Liver (tissue), 7 donors: ENCODE measurements at regions not wholly inside any gene's neighbourhood (a gene's known extent, or its start where the extent isn't known, plus 50 kb on each side); places are given as distances from the start of the nearest gene placed in this dataset.

Experiments used
- DNase-seq: peaks from one replicate; pipeline ENCODE4 v3.0.0-alpha.2; 2017; ENCODE audit warnings: low spot score
- H3K27ac ChIP-seq, 2 donors: one replicate each; pipeline ENCODE4 v1.7.0; 2013; ENCODE audit warnings: inconsistent platforms in 2 of 2, low read length in 2 of 2, control low read depth in 1 of 2, low read depth in 1 of 2, mild to moderate bottlenecking in 1 of 2
- H3K27me3 ChIP-seq, 4 donors: one replicate each; pipeline versions ENCODE4 v1.6.1 to v1.7.0; 2013; ENCODE audit warnings: low read length in 3 of 4, inconsistent platforms in 1 of 4, mild to moderate bottlenecking in 1 of 4, moderate library complexity in 1 of 4; ENCODE audit not compliant: control insufficient read depth in 4 of 4, insufficient read depth in 4 of 4
- H3K36me3 ChIP-seq, 4 donors: one replicate each; pipeline versions ENCODE4 v1.6.1 to v1.7.0; 2013; ENCODE audit warnings: low read length in 3 of 4, mild to moderate bottlenecking in 3 of 4, low read depth in 1 of 4, moderate library complexity in 1 of 4; ENCODE audit not compliant: control insufficient read depth in 4 of 4, insufficient read depth in 3 of 4
- H3K4me1 ChIP-seq, 4 donors: one replicate each; pipeline versions ENCODE4 v1.6.1 to v1.7.0; 2013; ENCODE audit warnings: low read length in 3 of 4, mild to moderate bottlenecking in 3 of 4, moderate library complexity in 1 of 4; ENCODE audit not compliant: control insufficient read depth in 4 of 4, insufficient read depth in 4 of 4
- H3K4me3 ChIP-seq, 3 donors: one replicate each; pipeline versions ENCODE4 v1.6.1 to v1.7.0; 2013; ENCODE audit warnings: low read length in 3 of 3, control low read depth in 1 of 3, low read depth in 1 of 3, mild to moderate bottlenecking in 1 of 3
- H3K9ac ChIP-seq, 2 donors: one replicate each; pipeline ENCODE4 v1.7.0; 2013; ENCODE audit warnings: low read length in 2 of 2, mild to moderate bottlenecking in 2 of 2, moderate library complexity in 2 of 2, control low read depth in 1 of 2, low read depth in 1 of 2
- H3K9me3 ChIP-seq, 4 donors: one replicate each; pipeline versions ENCODE4 v1.6.1 to v1.7.0; 2013; ENCODE audit warnings: low read length in 3 of 4; ENCODE audit not compliant: control insufficient read depth in 4 of 4
- ATF3 ChIP-seq: IDR thresholded peaks from 2 replicates; pipeline ENCODE4 v1.6.1; 2016; ENCODE audit warnings: antibody characterized with exemption
- EGR1 ChIP-seq, 2 donors: IDR thresholded peaks; 2 replicates each; pipeline ENCODE4 v1.6.1; 2016 to 2018; ENCODE audit warnings: antibody characterized with exemption in 2 of 2, low read depth in 2 of 2
- FOXA1 ChIP-seq: IDR thresholded peaks from 2 replicates; pipeline ENCODE4 v1.6.1; 2016; ENCODE audit warnings: antibody characterized with exemption
- GABPA ChIP-seq, 2 donors: IDR thresholded peaks in 1 of 2; conservative IDR thresholded peaks in 1 of 2; 2 replicates each; pipeline ENCODE4 v1.6.1; 2016; ENCODE audit warnings: antibody characterized with exemption in 2 of 2, mild to moderate bottlenecking in 1 of 2, moderate library complexity in 1 of 2
- HNF4G ChIP-seq: IDR thresholded peaks from 2 replicates; pipeline ENCODE4 v1.6.1; 2016; ENCODE audit warnings: antibody characterized with exemption
- JUND ChIP-seq, 2 donors: IDR thresholded peaks; 2 replicates each; pipeline ENCODE4 v1.6.1; 2016; ENCODE audit warnings: antibody characterized with exemption in 2 of 2
- NR2F2 ChIP-seq: IDR thresholded peaks from 2 replicates; pipeline ENCODE4 v1.6.1; 2016; ENCODE audit warnings: antibody characterized with exemption
- RAD21 ChIP-seq, 2 donors: IDR thresholded peaks; 2 replicates each; pipeline ENCODE4 v1.6.1; 2016; ENCODE audit warnings: antibody characterized with exemption in 2 of 2, mild to moderate bottlenecking in 2 of 2
- RXRA ChIP-seq, 2 donors: IDR thresholded peaks; 2 replicates each; pipeline ENCODE4 v1.6.1; 2017 to 2018; ENCODE audit warnings: antibody characterized with exemption in 2 of 2, mild to moderate bottlenecking in 1 of 2
- SP1 ChIP-seq: IDR thresholded peaks from 2 replicates; pipeline ENCODE4 v1.6.1; 2018; ENCODE audit warnings: antibody characterized with exemption, mild to moderate bottlenecking
- TAF1 ChIP-seq: conservative IDR thresholded peaks from 2 replicates; pipeline ENCODE4 v1.6.1; 2016; ENCODE audit warnings: antibody characterized with exemption, mild to moderate bottlenecking
- YY1 ChIP-seq: IDR thresholded peaks from 2 replicates; pipeline ENCODE4 v1.6.1; 2016; ENCODE audit warnings: antibody characterized with exemption, mild to moderate bottlenecking
- TF ChIP-seq, protein P1 (sequence below): IDR thresholded peaks from 2 replicates; pipeline ENCODE4 v1.6.1; 2016; ENCODE audit warnings: antibody characterized with exemption, mild to moderate bottlenecking
- TF ChIP-seq, protein P2 (sequence below): IDR thresholded peaks from 2 replicates; pipeline ENCODE4 v1.6.1; 2016; ENCODE audit warnings: antibody characterized with exemption
- TF ChIP-seq, protein P3 (sequence below): fragments of 150-350 bp; IDR thresholded peaks from 2 replicates; pipeline ENCODE4 v1.5.1; 2017; ENCODE audit warnings: improper control_type of control experiment, low read depth, low read length; ENCODE audit not compliant: missing input control
- TF ChIP-seq, protein P4 (sequence below): IDR thresholded peaks from 2 replicates; pipeline ENCODE4 v1.6.1; 2016; ENCODE audit warnings: antibody characterized with exemption
- donor health status: healthy.
- donor health status: healthy.
- donor health status: healthy.
- donor health status: healthy.

DNA sequence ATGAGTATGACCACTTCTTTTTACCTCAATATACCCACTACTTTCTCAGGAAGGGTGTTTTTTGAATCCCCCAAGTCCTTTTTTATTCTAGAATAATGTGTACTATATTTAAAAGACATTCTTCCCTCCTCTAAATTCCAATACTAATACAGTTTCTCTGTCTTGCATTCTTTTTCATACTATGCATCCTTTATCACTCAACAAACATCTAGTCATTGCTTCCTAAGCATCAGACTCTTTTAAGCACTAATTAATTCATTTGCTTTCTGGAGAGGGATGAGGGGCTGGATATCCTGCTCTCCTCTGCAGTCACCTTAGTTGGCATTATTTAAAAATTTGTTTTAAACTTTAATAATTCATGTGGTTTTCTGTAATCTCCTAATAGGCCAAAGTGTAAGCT, 838.8 kb downstream of the KCNT2 start:
- H3K36me3 ChIP-seq = no peaks in the 10 kb centered on the region
- H3K27ac ChIP-seq = no peak overlapping the region
- H3K27me3 ChIP-seq = no peaks in the 10 kb centered on the region
- no peaks in the 10 kb centered on the region for H3K9me3 ChIP-seq
- DNase-seq = no peak
- H3K4me3 ChIP-seq = no peak overlapping the region
- no peak overlapping the region for H3K9ac ChIP-seq
- no peaks in the 10 kb centered on the region for H3K4me1 ChIP-seq
- TF ChIP-seq TAF1 (no peak), FOXA1 (no peak), GABPA (IDR thresholded peaks at IDR 0.05 in 1 of 2, conservative IDR thresholded peaks at IDR 0.05 in 1 of 2) (no peak), YY1 (no peak), EGR1 (IDR thresholded peaks at IDR 0.05; ENCODE audit: low read depth in 2 of 2) (no peak), SP1 (no peak), RAD21 (IDR thresholded peaks at IDR 0.05) (no peak), RXRA (IDR thresholded peaks at IDR 0.05) (no peak), NR2F2 (no peak), JUND (IDR thresholded peaks at IDR 0.05) (no peak), ATF3 (no peak)
- TF ChIP-seq, protein P1, sequence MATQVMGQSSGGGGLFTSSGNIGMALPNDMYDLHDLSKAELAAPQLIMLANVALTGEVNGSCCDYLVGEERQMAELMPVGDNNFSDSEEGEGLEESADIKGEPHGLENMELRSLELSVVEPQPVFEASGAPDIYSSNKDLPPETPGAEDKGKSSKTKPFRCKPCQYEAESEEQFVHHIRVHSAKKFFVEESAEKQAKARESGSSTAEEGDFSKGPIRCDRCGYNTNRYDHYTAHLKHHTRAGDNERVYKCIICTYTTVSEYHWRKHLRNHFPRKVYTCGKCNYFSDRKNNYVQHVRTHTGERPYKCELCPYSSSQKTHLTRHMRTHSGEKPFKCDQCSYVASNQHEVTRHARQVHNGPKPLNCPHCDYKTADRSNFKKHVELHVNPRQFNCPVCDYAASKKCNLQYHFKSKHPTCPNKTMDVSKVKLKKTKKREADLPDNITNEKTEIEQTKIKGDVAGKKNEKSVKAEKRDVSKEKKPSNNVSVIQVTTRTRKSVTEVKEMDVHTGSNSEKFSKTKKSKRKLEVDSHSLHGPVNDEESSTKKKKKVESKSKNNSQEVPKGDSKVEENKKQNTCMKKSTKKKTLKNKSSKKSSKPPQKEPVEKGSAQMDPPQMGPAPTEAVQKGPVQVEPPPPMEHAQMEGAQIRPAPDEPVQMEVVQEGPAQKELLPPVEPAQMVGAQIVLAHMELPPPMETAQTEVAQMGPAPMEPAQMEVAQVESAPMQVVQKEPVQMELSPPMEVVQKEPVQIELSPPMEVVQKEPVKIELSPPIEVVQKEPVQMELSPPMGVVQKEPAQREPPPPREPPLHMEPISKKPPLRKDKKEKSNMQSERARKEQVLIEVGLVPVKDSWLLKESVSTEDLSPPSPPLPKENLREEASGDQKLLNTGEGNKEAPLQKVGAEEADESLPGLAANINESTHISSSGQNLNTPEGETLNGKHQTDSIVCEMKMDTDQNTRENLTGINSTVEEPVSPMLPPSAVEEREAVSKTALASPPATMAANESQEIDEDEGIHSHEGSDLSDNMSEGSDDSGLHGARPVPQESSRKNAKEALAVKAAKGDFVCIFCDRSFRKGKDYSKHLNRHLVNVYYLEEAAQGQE = no peak
- TF ChIP-seq, protein P2, sequence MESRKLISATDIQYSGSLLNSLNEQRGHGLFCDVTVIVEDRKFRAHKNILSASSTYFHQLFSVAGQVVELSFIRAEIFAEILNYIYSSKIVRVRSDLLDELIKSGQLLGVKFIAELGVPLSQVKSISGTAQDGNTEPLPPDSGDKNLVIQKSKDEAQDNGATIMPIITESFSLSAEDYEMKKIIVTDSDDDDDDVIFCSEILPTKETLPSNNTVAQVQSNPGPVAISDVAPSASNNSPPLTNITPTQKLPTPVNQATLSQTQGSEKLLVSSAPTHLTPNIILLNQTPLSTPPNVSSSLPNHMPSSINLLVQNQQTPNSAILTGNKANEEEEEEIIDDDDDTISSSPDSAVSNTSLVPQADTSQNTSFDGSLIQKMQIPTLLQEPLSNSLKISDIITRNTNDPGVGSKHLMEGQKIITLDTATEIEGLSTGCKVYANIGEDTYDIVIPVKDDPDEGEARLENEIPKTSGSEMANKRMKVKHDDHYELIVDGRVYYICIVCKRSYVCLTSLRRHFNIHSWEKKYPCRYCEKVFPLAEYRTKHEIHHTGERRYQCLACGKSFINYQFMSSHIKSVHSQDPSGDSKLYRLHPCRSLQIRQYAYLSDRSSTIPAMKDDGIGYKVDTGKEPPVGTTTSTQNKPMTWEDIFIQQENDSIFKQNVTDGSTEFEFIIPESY = no peak
- TF ChIP-seq, protein P3, sequence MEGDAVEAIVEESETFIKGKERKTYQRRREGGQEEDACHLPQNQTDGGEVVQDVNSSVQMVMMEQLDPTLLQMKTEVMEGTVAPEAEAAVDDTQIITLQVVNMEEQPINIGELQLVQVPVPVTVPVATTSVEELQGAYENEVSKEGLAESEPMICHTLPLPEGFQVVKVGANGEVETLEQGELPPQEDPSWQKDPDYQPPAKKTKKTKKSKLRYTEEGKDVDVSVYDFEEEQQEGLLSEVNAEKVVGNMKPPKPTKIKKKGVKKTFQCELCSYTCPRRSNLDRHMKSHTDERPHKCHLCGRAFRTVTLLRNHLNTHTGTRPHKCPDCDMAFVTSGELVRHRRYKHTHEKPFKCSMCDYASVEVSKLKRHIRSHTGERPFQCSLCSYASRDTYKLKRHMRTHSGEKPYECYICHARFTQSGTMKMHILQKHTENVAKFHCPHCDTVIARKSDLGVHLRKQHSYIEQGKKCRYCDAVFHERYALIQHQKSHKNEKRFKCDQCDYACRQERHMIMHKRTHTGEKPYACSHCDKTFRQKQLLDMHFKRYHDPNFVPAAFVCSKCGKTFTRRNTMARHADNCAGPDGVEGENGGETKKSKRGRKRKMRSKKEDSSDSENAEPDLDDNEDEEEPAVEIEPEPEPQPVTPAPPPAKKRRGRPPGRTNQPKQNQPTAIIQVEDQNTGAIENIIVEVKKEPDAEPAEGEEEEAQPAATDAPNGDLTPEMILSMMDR = no peak

DNA sequence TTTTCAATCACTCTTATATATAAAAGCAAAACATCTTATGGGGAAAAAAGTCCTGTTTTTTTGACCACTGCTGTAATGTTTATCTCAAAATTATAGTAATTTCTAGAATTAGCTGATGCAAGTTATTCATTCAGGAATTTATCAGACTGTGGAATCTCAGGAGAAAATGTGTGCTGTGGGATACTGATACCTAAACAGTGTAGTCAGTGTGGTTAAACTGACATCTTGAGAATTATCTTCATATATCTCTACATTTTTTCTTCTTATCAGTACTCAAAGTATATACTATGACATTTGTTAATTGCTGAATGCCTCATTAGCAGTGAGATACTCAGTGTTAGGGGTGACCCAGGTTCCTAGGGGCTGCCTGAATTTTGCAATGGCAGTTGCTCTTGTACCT, 839.3 kb downstream of the KCNT2 start:
- Histone ChIP-seq H3K4me1 (no peaks in the 10 kb centered on the region), H3K36me3 (no peaks in the 10 kb centered on the region), H3K27me3 (no peaks in the 10 kb centered on the region), H3K9me3 (no peaks in the 10 kb centered on the region), H3K4me3 (no peak overlapping the region), H3K27ac (no peak overlapping the region), H3K9ac (no peak overlapping the region)
- TF ChIP-seq FOXA1 (no peak), NR2F2 (no peak), HNF4G (no peak), ATF3 (no peak)
- TF ChIP-seq, protein P4, sequence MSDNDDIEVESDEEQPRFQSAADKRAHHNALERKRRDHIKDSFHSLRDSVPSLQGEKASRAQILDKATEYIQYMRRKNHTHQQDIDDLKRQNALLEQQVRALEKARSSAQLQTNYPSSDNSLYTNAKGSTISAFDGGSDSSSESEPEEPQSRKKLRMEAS = no peak
- DNase-seq = no peak
